SK-N-MC (cell line): ENCODE measurements at regions not wholly inside any gene's neighbourhood (a gene's known extent, or its start where the extent isn't known, plus 50 kb on each side); places are given as distances from the start of the nearest gene placed in this dataset.

ENCODE experiments used
- EZH2 ChIP-seq: fragments of 200-600 bp; sonication (generic); IDR thresholded peaks from one replicate; pipeline ENCODE4 v1.6.1; 2017; ENCODE audit warnings: antibody characterized with exemption
- POLR2AphosphoS5 ChIP-seq: IDR thresholded peaks from 2 replicates; pipeline ENCODE4 v1.6.1; 2012; ENCODE audit warnings: mild to moderate bottlenecking, low read depth, low read length, borderline replicate concordance

DNA sequence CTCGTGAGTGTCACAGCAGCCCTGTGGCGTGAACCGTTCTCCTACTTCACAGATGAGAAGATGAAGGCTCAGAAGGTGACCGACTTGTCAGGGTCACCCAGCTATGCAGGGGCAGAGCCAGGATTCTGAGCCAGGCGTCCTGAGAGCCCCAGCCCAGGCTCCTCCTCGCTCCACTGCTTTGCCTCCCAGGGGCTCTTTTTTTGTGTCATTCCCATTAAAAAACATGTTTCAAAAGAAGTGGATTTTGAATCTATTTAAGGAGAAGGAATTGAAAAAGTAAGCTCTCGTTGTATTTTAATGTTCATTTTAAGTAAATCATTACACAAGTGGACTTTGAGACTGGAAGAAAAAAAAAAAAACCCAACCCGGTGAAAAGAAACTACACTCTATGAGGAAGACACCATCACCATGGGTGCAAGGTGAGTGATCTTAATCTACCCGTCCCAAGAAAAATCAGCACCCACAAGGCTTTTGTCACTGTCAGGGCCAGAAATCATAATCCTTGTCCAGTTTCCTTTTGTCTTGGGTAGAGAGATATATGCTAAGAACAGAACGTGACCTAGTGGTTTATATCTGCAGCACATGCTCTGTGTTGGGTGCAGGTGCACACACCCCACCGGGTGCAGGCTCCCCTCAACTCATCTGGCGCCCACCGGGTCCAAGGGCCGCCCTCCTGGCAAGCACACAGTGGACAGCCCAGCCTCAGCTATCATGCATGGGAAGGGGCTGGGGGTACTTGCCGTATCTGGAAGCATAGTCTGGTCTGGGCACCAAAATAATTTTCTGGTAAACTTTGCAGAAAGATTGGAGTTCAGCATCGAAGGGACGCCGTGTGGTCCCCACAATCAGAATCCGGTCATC, 73.5 kb upstream of the ASB18 start:
- TF ChIP-seq EZH2 (no peak), POLR2AphosphoS5 (no peak)
